ENCODE measurements at regions not wholly inside any gene's neighbourhood (a gene's known extent, or its start where the extent isn't known, plus 50 kb on each side); places are given as distances from the start of the nearest gene placed in this dataset.
"Not testable (repeated sequence)": the region's sequence is repeated elsewhere in the genome, so short reads cannot be mapped to it uniquely, and the experiment has no call there.

- Histone ChIP-seq H3K36me3 (ENCODE audit: control insufficient read depth in 5 of 5, insufficient read depth in 5 of 5, low read length in 5 of 5) (no peaks in the 10 kb centered on the region), H3K9ac (ENCODE audit: low read length in 5 of 5) (no peak overlapping the region), H3K27me3 (ENCODE audit: control insufficient read depth in 5 of 5, insufficient read depth in 4 of 5, low read length in 5 of 5) (peaks cover 0 to 20% (median 5%) of the 10 kb centered on the region in 5 donors), H3K4me1 (ENCODE audit: control insufficient read depth in 5 of 5, insufficient read depth in 5 of 5, low read length in 5 of 5) (no peaks in the 10 kb centered on the region), H3K27ac (ENCODE audit: low read depth, low read length) (no peak overlapping the region), H3K4me3 (ENCODE audit: low read depth in 1 of 5, low read length in 5 of 5) (no peak overlapping the region), H3K9me3 (ENCODE audit: control insufficient read depth in 5 of 5, low read length in 5 of 5) (peaks cover 0 to 9% (median 7%) of the 10 kb centered on the region in 5 donors)
Measured at GRCh38 chr21:35982717-35983116, 77.6 kb downstream of the SETD4 start.

- Histone ChIP-seq H3K4me1 (ENCODE audit: control insufficient read depth in 5 of 5, insufficient read depth in 5 of 5, low read length in 5 of 5) (no peaks in the 10 kb centered on the region), H3K4me3 (ENCODE audit: low read depth in 1 of 5, low read length in 5 of 5) (no peak overlapping the region), H3K36me3 (ENCODE audit: control insufficient read depth in 5 of 5, insufficient read depth in 5 of 5, low read length in 5 of 5) (no peaks in the 10 kb centered on the region), H3K9me3 (ENCODE audit: control insufficient read depth in 5 of 5, low read length in 5 of 5) (peaks cover 0 to 9% (median 7%) of the 10 kb centered on the region in 5 donors), H3K9ac (ENCODE audit: low read length in 5 of 5) (no peak overlapping the region), H3K27ac (ENCODE audit: low read depth, low read length) (no peak overlapping the region), H3K27me3 (ENCODE audit: control insufficient read depth in 5 of 5, insufficient read depth in 4 of 5, low read length in 5 of 5) (peaks cover 0 to 15% (median 5%) of the 10 kb centered on the region in 5 donors)
Measured at GRCh38 chr21:35981514-35982070, 78.7 kb downstream of the SETD4 start.

GRCh38 chr21:35980821-35981220, 79.5 kb downstream of the SETD4 start:
- Histone ChIP-seq H3K27ac (ENCODE audit: low read depth, low read length) (no peak overlapping the region), H3K9ac (ENCODE audit: low read length in 5 of 5) (no peak overlapping the region), H3K4me1 (ENCODE audit: control insufficient read depth in 5 of 5, insufficient read depth in 5 of 5, low read length in 5 of 5) (no peaks in the 10 kb centered on the region), H3K27me3 (ENCODE audit: control insufficient read depth in 5 of 5, insufficient read depth in 4 of 5, low read length in 5 of 5) (peaks cover 0 to 15% (median 5%) of the 10 kb centered on the region in 5 donors), H3K4me3 (ENCODE audit: low read depth in 1 of 5, low read length in 5 of 5) (no peak overlapping the region), H3K9me3 (ENCODE audit: control insufficient read depth in 5 of 5, low read length in 5 of 5) (peaks cover 0 to 9% (median 7%) of the 10 kb centered on the region in 5 donors), H3K36me3 (ENCODE audit: control insufficient read depth in 5 of 5, insufficient read depth in 5 of 5, low read length in 5 of 5) (no peaks in the 10 kb centered on the region)

- not testable (repeated sequence) for H3K36me3 ChIP-seq (ENCODE audit: control insufficient read depth in 5 of 5, insufficient read depth in 5 of 5, low read length in 5 of 5); H3K4me3 ChIP-seq (ENCODE audit: low read depth in 1 of 5, low read length in 5 of 5); H3K27me3 ChIP-seq (ENCODE audit: control insufficient read depth in 5 of 5, insufficient read depth in 4 of 5, low read length in 5 of 5); H3K27ac ChIP-seq (ENCODE audit: low read depth, low read length); H3K9ac ChIP-seq (ENCODE audit: low read length in 5 of 5); H3K9me3 ChIP-seq (ENCODE audit: control insufficient read depth in 5 of 5, low read length in 5 of 5); H3K4me1 ChIP-seq (ENCODE audit: control insufficient read depth in 5 of 5, insufficient read depth in 5 of 5, low read length in 5 of 5)
Measured at GRCh38 chr21:35977860-35978259, 82.5 kb downstream of the SETD4 start.

- Histone ChIP-seq H3K9me3 (ENCODE audit: control insufficient read depth in 5 of 5, low read length in 5 of 5) (peaks cover 0 to 7% (median 4%) of the 10 kb centered on the region in 5 donors), H3K9ac (ENCODE audit: low read length in 5 of 5) (no peak overlapping the region), H3K27me3 (ENCODE audit: control insufficient read depth in 5 of 5, insufficient read depth in 4 of 5, low read length in 5 of 5) (peaks cover 0 to 4% (median 2%) of the 10 kb centered on the region in 5 donors)
Measured at GRCh38 chr21:35976929-35977328, 83.4 kb downstream of the SETD4 start.

GRCh38 chr21:35976481-35976880, 83.8 kb downstream of the SETD4 start:
- Histone ChIP-seq H3K27me3 (ENCODE audit: control insufficient read depth in 5 of 5, insufficient read depth in 4 of 5, low read length in 5 of 5) (peaks cover 0 to 4% (median 0%) of the 10 kb centered on the region in 5 donors), H3K4me3 (ENCODE audit: low read depth in 1 of 5, low read length in 5 of 5) (no peak overlapping the region), H3K36me3 (ENCODE audit: control insufficient read depth in 5 of 5, insufficient read depth in 5 of 5, low read length in 5 of 5) (no peaks in the 10 kb centered on the region), H3K27ac (ENCODE audit: low read depth, low read length) (no peak overlapping the region), H3K9ac (ENCODE audit: low read length in 5 of 5) (no peak overlapping the region), H3K4me1 (ENCODE audit: control insufficient read depth in 5 of 5, insufficient read depth in 5 of 5, low read length in 5 of 5) (no peaks in the 10 kb centered on the region), H3K9me3 (ENCODE audit: control insufficient read depth in 5 of 5, low read length in 5 of 5) (peaks cover 0 to 7% (median 4%) of the 10 kb centered on the region in 5 donors)

More at GRCh38 chr21:35976929-35977328, 83.4 kb downstream of the SETD4 start:
- no peaks in the 10 kb centered on the region for H3K4me1 ChIP-seq (ENCODE audit: control insufficient read depth in 5 of 5, insufficient read depth in 5 of 5, low read length in 5 of 5)
- no peak overlapping the region for H3K4me3 ChIP-seq (ENCODE audit: low read depth in 1 of 5, low read length in 5 of 5)
- H3K36me3 ChIP-seq (ENCODE audit: control insufficient read depth in 5 of 5, insufficient read depth in 5 of 5, low read length in 5 of 5): no peaks in the 10 kb centered on the region
- H3K27ac ChIP-seq (ENCODE audit: low read depth, low read length): no peak overlapping the region

GRCh38 chr21:35974775-35975174, 85.6 kb downstream of the SETD4 start:
- Histone ChIP-seq H3K36me3 (ENCODE audit: control insufficient read depth in 5 of 5, insufficient read depth in 5 of 5, low read length in 5 of 5) (no peaks in the 10 kb centered on the region), H3K9ac (ENCODE audit: low read length in 5 of 5) (no peak overlapping the region), H3K27me3 (ENCODE audit: control insufficient read depth in 5 of 5, insufficient read depth in 4 of 5, low read length in 5 of 5) (peaks cover 0 to 7% (median 0%) of the 10 kb centered on the region in 5 donors), H3K9me3 (ENCODE audit: control insufficient read depth in 5 of 5, low read length in 5 of 5) (peaks cover 0 to 7% (median 4%) of the 10 kb centered on the region in 5 donors), H3K27ac (ENCODE audit: low read depth, low read length) (no peak overlapping the region), H3K4me1 (ENCODE audit: control insufficient read depth in 5 of 5, insufficient read depth in 5 of 5, low read length in 5 of 5) (no peaks in the 10 kb centered on the region), H3K4me3 (ENCODE audit: low read depth in 1 of 5, low read length in 5 of 5) (no peak overlapping the region)

- Histone ChIP-seq H3K27me3 (ENCODE audit: control insufficient read depth in 5 of 5, insufficient read depth in 4 of 5, low read length in 5 of 5) (peaks cover 0 to 5% (median 0%) of the 10 kb centered on the region in 5 donors), H3K4me1 (ENCODE audit: control insufficient read depth in 5 of 5, insufficient read depth in 5 of 5, low read length in 5 of 5) (no peaks in the 10 kb centered on the region), H3K27ac (ENCODE audit: low read depth, low read length) (no peak overlapping the region), H3K9me3 (ENCODE audit: control insufficient read depth in 5 of 5, low read length in 5 of 5) (no peaks in the 10 kb centered on the region), H3K36me3 (ENCODE audit: control insufficient read depth in 5 of 5, insufficient read depth in 5 of 5, low read length in 5 of 5) (no peaks in the 10 kb centered on the region), H3K9ac (ENCODE audit: low read length in 5 of 5) (no peak overlapping the region), H3K4me3 (ENCODE audit: low read depth in 1 of 5, low read length in 5 of 5) (no peak overlapping the region)
Measured at GRCh38 chr21:35971824-35972223, 88.5 kb downstream of the SETD4 start.

- Histone ChIP-seq H3K9me3 (ENCODE audit: control insufficient read depth in 5 of 5, low read length in 5 of 5) (no peaks in the 10 kb centered on the region), H3K4me1 (ENCODE audit: control insufficient read depth in 5 of 5, insufficient read depth in 5 of 5, low read length in 5 of 5) (no peaks in the 10 kb centered on the region), H3K27me3 (ENCODE audit: control insufficient read depth in 5 of 5, insufficient read depth in 4 of 5, low read length in 5 of 5) (peaks cover 0 to 5% (median 0%) of the 10 kb centered on the region in 5 donors), H3K27ac (ENCODE audit: low read depth, low read length) (no peak overlapping the region), H3K9ac (ENCODE audit: low read length in 5 of 5) (no peak overlapping the region), H3K4me3 (ENCODE audit: low read depth in 1 of 5, low read length in 5 of 5) (no peak overlapping the region), H3K36me3 (ENCODE audit: control insufficient read depth in 5 of 5, insufficient read depth in 5 of 5, low read length in 5 of 5) (no peaks in the 10 kb centered on the region)
Measured at GRCh38 chr21:35969281-35969680, 91.0 kb downstream of the SETD4 start.

- Histone ChIP-seq H3K36me3 (ENCODE audit: control insufficient read depth in 5 of 5, insufficient read depth in 5 of 5, low read length in 5 of 5) (no peaks in the 10 kb centered on the region), H3K4me3 (ENCODE audit: low read depth in 1 of 5, low read length in 5 of 5) (no peak overlapping the region), H3K4me1 (ENCODE audit: control insufficient read depth in 5 of 5, insufficient read depth in 5 of 5, low read length in 5 of 5) (no peaks in the 10 kb centered on the region), H3K27ac (ENCODE audit: low read depth, low read length) (no peak overlapping the region), H3K9me3 (ENCODE audit: control insufficient read depth in 5 of 5, low read length in 5 of 5) (no peaks in the 10 kb centered on the region), H3K9ac (ENCODE audit: low read length in 5 of 5) (no peak overlapping the region), H3K27me3 (ENCODE audit: control insufficient read depth in 5 of 5, insufficient read depth in 4 of 5, low read length in 5 of 5) (peaks cover 0 to 5% (median 0%) of the 10 kb centered on the region in 5 donors)
Measured at GRCh38 chr21:35968564-35968963, 91.8 kb downstream of the SETD4 start.

All from subcutaneous abdominal adipose tissue (tissue), 5 donors.